ENCODE measurements at regions not wholly inside any gene's neighbourhood (a gene's known extent, or its start where the extent isn't known, plus 50 kb on each side); places are given as distances from the start of the nearest gene placed in this dataset.

GRCh38 chr21:28537371-28538079 lies 455.2 kb downstream of the LTN1 start:
- H3K79me2 ChIP-seq (ENCODE audit: insufficient read depth, low read length): no peaks in the 10 kb centered on the region
- no peak overlapping the region for H3K4me2 ChIP-seq (ENCODE audit: low read depth, low read length, poor library complexity, severe bottlenecking)
- no peak overlapping the region for H2AFZ ChIP-seq (ENCODE audit: low read length)
- H4K20me1 ChIP-seq (ENCODE audit: insufficient read depth, low read length, poor library complexity, severe bottlenecking): no peaks in the 10 kb centered on the region
- no peaks in the 10 kb centered on the region for H3K27me3 ChIP-seq (ENCODE audit: insufficient read depth, low read length, poor library complexity, severe bottlenecking)
- no peak overlapping the region for H3K9ac ChIP-seq (ENCODE audit: low read depth, low read length, poor library complexity, severe bottlenecking)
- no peak overlapping the region for H3K4me3 ChIP-seq (ENCODE audit: low read length, poor library complexity, severe bottlenecking)
- no peak for TF ChIP-seq CTCF (conservative IDR thresholded peaks at IDR 0.05; ENCODE audit: low read length)
- no peak for TF ChIP-seq EZH2phosphoT487 (IDR thresholded peaks at IDR 0.05; ENCODE audit: borderline replicate concordance)
- H3F3A ChIP-seq (ENCODE audit: low read depth): no peaks in the 10 kb centered on the region
- no peaks in the 10 kb centered on the region for H3K9me3 ChIP-seq (ENCODE audit: insufficient read depth, low read depth, low read length)
- no peaks in the 10 kb centered on the region for H3K36me3 ChIP-seq (ENCODE audit: insufficient read depth, low read length)
- no peaks in the 10 kb centered on the region for H3K4me1 ChIP-seq (ENCODE audit: insufficient read depth, low read length, poor library complexity, severe bottlenecking)
- H3K9me2 ChIP-seq (replicated peaks; ENCODE audit: low read depth, low read length): no peaks in the 10 kb centered on the region

GRCh38 chr21:28532446-28532845 lies 460.2 kb downstream of the LTN1 start:
- H3K36me3 ChIP-seq (ENCODE audit: insufficient read depth, low read length): no peaks in the 10 kb centered on the region
- no peaks in the 10 kb centered on the region for H4K20me1 ChIP-seq (ENCODE audit: insufficient read depth, low read length, poor library complexity, severe bottlenecking)
- no peak overlapping the region for H3K4me3 ChIP-seq (ENCODE audit: low read length, poor library complexity, severe bottlenecking)
- no peaks in the 10 kb centered on the region for H3K4me1 ChIP-seq (ENCODE audit: insufficient read depth, low read length, poor library complexity, severe bottlenecking)
- no peak overlapping the region for H3K9ac ChIP-seq (ENCODE audit: low read depth, low read length, poor library complexity, severe bottlenecking)
- H3F3A ChIP-seq (ENCODE audit: low read depth): no peaks in the 10 kb centered on the region
- H3K4me2 ChIP-seq (ENCODE audit: low read depth, low read length, poor library complexity, severe bottlenecking): no peak overlapping the region
- H3K9me2 ChIP-seq (replicated peaks; ENCODE audit: low read depth, low read length): no peaks in the 10 kb centered on the region
- H3K27me3 ChIP-seq (ENCODE audit: insufficient read depth, low read length, poor library complexity, severe bottlenecking): no peaks in the 10 kb centered on the region
- H3K9me3 ChIP-seq (ENCODE audit: insufficient read depth, low read depth, low read length): no peaks in the 10 kb centered on the region
- no peak overlapping the region for H2AFZ ChIP-seq (ENCODE audit: low read length)
- H3K79me2 ChIP-seq (ENCODE audit: insufficient read depth, low read length): no peaks in the 10 kb centered on the region
- TF ChIP-seq EZH2phosphoT487 (IDR thresholded peaks at IDR 0.05; ENCODE audit: borderline replicate concordance) (no peak), CTCF (conservative IDR thresholded peaks at IDR 0.05; ENCODE audit: low read length) (no peak)

GRCh38 chr21:28523367-28523766 lies 469.3 kb downstream of the LTN1 start:
- H3K9ac ChIP-seq (ENCODE audit: low read depth, low read length, poor library complexity, severe bottlenecking): no peak overlapping the region
- H3K4me3 ChIP-seq (ENCODE audit: low read length, poor library complexity, severe bottlenecking): no peak overlapping the region
- H3K4me1 ChIP-seq (ENCODE audit: insufficient read depth, low read length, poor library complexity, severe bottlenecking): no peaks in the 10 kb centered on the region
- H3K79me2 ChIP-seq (ENCODE audit: insufficient read depth, low read length): no peaks in the 10 kb centered on the region
- no peaks in the 10 kb centered on the region for H3K27me3 ChIP-seq (ENCODE audit: insufficient read depth, low read length, poor library complexity, severe bottlenecking)
- H3K9me3 ChIP-seq (ENCODE audit: insufficient read depth, low read depth, low read length): no peaks in the 10 kb centered on the region
- H3F3A ChIP-seq (ENCODE audit: low read depth): no peaks in the 10 kb centered on the region
- no peak overlapping the region for H2AFZ ChIP-seq (ENCODE audit: low read length)
- no peaks in the 10 kb centered on the region for H3K36me3 ChIP-seq (ENCODE audit: insufficient read depth, low read length)
- no peaks in the 10 kb centered on the region for H4K20me1 ChIP-seq (ENCODE audit: insufficient read depth, low read length, poor library complexity, severe bottlenecking)
- H3K4me2 ChIP-seq (ENCODE audit: low read depth, low read length, poor library complexity, severe bottlenecking): no peak overlapping the region
- TF ChIP-seq EZH2phosphoT487 (IDR thresholded peaks at IDR 0.05; ENCODE audit: borderline replicate concordance) (no peak), CTCF (conservative IDR thresholded peaks at IDR 0.05; ENCODE audit: low read length) (no peak)
- H3K9me2 ChIP-seq (replicated peaks; ENCODE audit: low read depth, low read length): no peaks in the 10 kb centered on the region

All from Loucy (cell line).